ENCODE measurements at regions not wholly inside any gene's neighbourhood (a gene's known extent, or its start where the extent isn't known, plus 50 kb on each side); places are given as distances from the start of the nearest gene placed in this dataset.

DNA sequence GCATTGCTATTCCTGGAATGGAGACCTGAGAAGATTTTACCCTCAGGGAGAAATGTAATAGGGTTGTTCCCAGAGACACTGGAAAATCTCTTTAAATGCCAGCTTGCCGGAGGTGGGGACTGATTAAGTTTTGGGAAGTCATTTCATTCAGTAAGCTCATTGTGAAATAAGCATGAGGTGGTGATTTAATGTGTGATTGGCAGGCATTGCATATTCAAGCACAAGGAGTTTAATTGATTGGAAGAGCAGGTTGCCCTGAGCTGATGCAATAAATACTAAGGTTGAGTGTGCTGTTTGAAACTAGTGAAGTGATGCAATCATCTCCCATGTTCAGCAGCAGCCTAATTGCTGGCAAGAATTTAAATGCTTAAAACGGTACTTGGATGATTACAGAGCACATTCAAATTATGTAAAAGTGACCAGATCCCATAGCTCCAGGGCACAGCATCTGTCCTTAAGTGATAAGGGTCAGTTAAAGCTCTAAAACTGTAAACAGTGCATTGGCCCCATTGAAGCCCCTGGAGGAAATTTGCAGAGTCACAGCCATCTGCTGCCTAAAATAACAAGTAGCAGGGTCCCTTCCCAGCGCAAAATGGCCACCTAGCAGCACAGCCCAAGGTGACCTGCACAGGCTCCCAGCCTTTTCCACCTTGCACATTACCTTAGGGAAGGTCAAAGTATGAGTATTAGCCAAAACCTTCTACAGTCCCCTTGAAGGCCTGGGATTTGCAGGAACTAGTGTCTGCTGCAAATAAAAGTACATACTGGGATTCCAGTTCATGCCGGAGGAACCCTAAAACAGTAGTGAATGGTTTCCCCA lies 92.1 kb downstream of the CCDC71L start:
- no peak for TF ChIP-seq POLR2AphosphoS5 (IDR thresholded peaks at IDR 0.05; ENCODE audit: low read depth, low read length)
- no peak for TF ChIP-seq POLR2A (IDR thresholded peaks at IDR 0.05; ENCODE audit: low read depth, low read length)

Measured in GM12891 (cell line).